ENCODE measurements at regions not wholly inside any gene's neighbourhood (a gene's known extent, or its start where the extent isn't known, plus 50 kb on each side); places are given as distances from the start of the nearest gene placed in this dataset.
A peak's percentile ranks its signal among the peaks of the same experiment; 100 is the strongest.

DNA sequence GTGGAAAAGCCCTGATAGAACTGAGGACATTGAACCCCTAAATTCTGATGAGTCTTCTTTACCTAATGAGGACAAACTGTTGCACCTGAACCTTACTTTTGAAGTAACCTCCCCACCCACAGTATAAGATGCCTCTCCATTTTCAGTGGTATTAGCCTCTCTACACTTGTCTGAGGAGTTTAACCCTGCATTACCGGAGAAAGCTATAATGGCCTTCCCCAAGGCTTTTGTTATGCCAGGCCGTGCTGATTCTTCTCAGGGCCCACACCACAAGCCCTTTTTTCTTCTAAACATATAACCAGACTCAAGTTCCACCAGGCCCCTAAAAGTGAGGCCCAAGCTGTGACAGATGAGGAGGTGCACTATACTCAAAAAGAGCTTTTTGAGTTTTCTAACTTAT is 345.8 kb upstream of the GRID2 start:
- no peak overlapping the region for H3K9ac ChIP-seq (ENCODE audit: insufficient read depth, low read length)
- H3K36me3 ChIP-seq (ENCODE audit: control insufficient read depth, insufficient read depth, low read length): no peaks in the 10 kb centered on the region
- H3K4me2 ChIP-seq (ENCODE audit: extremely low read depth, insufficient read depth, low read length): no peak overlapping the region
- no peak overlapping the region for H2AFZ ChIP-seq (ENCODE audit: low read length)
- H3K79me2 ChIP-seq (ENCODE audit: control insufficient read depth, insufficient read depth, low read length): no peaks in the 10 kb centered on the region
- H3K27ac ChIP-seq (ENCODE audit: insufficient read depth, low read length): no peak overlapping the region
- no peaks in the 10 kb centered on the region for H4K20me1 ChIP-seq (ENCODE audit: control insufficient read depth, extremely low read depth, insufficient read depth, low read length)
- peaks cover 2% of the 10 kb centered on the region for H3K4me1 ChIP-seq (ENCODE audit: control insufficient read depth, extremely low read depth, insufficient read depth, low read length)
- no peaks in the 10 kb centered on the region for H3K27me3 ChIP-seq (ENCODE audit: control insufficient read depth, insufficient read depth, low read length)
- H3K4me3 ChIP-seq (replicated peaks in 1 of 4; ENCODE audit: control extremely low read depth in 1 of 4, insufficient read depth in 1 of 4, low read depth in 3 of 4, low read length in 4 of 4): no peak overlapping the region
- TF ChIP-seq, protein P1, sequence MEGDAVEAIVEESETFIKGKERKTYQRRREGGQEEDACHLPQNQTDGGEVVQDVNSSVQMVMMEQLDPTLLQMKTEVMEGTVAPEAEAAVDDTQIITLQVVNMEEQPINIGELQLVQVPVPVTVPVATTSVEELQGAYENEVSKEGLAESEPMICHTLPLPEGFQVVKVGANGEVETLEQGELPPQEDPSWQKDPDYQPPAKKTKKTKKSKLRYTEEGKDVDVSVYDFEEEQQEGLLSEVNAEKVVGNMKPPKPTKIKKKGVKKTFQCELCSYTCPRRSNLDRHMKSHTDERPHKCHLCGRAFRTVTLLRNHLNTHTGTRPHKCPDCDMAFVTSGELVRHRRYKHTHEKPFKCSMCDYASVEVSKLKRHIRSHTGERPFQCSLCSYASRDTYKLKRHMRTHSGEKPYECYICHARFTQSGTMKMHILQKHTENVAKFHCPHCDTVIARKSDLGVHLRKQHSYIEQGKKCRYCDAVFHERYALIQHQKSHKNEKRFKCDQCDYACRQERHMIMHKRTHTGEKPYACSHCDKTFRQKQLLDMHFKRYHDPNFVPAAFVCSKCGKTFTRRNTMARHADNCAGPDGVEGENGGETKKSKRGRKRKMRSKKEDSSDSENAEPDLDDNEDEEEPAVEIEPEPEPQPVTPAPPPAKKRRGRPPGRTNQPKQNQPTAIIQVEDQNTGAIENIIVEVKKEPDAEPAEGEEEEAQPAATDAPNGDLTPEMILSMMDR (conservative IDR thresholded peaks at IDR 0.05 in 1 of 2, IDR thresholded peaks at IDR 0.05 in 1 of 2; ENCODE audit: low read depth in 1 of 2, low read length in 2 of 2): no peak
- no peak for TF ChIP-seq EZH2 (IDR thresholded peaks at IDR 0.05; ENCODE audit: low read length, missing control alignments)
- H3K9me3 ChIP-seq (ENCODE audit: control insufficient read depth, insufficient read depth, low read depth, low read length): no peaks in the 10 kb centered on the region
- DNase-seq (ENCODE audit: low read depth in 2 of 2): no peak

DNA sequence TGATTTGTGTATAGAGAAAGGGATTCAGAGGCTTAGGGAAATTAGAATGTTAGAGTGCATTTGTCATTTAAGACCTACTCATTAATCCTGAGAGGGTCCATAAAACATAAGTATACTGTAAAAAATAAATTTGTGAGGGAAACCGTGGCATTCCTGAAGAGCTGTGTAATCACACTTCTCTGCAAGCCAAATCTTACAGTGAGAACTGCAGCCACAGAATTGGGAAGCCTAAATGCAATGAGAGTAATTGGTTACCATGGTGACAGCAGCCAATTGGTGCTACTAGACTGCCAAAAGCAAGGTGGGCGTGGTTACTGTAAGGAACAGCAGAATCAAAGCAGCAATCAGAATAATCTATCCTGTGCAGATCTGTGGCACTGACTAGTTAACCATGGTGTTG is 345.2 kb upstream of the GRID2 start:
- Histone ChIP-seq H3K9me3 (ENCODE audit: control insufficient read depth, insufficient read depth, low read depth, low read length) (no peaks in the 10 kb centered on the region), H3K27ac (ENCODE audit: insufficient read depth, low read length) (no peak overlapping the region), H3K4me1 (ENCODE audit: control insufficient read depth, extremely low read depth, insufficient read depth, low read length) (peaks cover 2% of the 10 kb centered on the region), H3K27me3 (ENCODE audit: control insufficient read depth, insufficient read depth, low read length) (no peaks in the 10 kb centered on the region), H3K9ac (ENCODE audit: insufficient read depth, low read length) (no peak overlapping the region), H4K20me1 (ENCODE audit: control insufficient read depth, extremely low read depth, insufficient read depth, low read length) (no peaks in the 10 kb centered on the region), H3K79me2 (ENCODE audit: control insufficient read depth, insufficient read depth, low read length) (no peaks in the 10 kb centered on the region), H3K4me3 (replicated peaks in 1 of 4; ENCODE audit: control extremely low read depth in 1 of 4, insufficient read depth in 1 of 4, low read depth in 3 of 4, low read length in 4 of 4) (no peak overlapping the region), H3K4me2 (ENCODE audit: extremely low read depth, insufficient read depth, low read length) (no peak overlapping the region), H2AFZ (ENCODE audit: low read length) (no peak overlapping the region), H3K36me3 (ENCODE audit: control insufficient read depth, insufficient read depth, low read length) (no peaks in the 10 kb centered on the region)
- DNase-seq (ENCODE audit: low read depth in 2 of 2): peak; percentile 55 to 76
- TF ChIP-seq EZH2 (IDR thresholded peaks at IDR 0.05; ENCODE audit: low read length, missing control alignments): no peak
- TF ChIP-seq, protein P1 (conservative IDR thresholded peaks at IDR 0.05 in 1 of 2, IDR thresholded peaks at IDR 0.05 in 1 of 2; ENCODE audit: low read depth in 1 of 2, low read length in 2 of 2): no peak

DNA sequence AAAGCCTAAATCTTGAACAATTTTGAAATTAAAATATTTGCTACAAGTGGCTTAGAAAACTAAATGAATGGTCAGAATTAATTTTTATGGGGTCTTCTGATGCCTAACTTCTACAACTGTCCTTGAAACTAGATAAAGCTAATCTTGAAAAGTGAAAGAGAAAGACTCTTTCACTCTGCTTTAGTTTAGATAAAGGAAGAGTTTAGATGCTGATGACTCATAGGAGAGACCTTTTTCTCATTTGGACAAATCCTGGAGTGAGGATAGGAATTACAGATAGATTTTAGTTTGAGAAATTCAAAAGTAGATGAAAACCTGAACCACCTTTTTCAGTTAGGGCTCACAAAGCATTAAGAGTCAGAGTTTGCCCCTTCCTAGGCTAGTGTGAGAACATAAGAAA is 342.3 kb upstream of the GRID2 start:
- no peak overlapping the region for H2AFZ ChIP-seq (ENCODE audit: low read length)
- no peaks in the 10 kb centered on the region for H3K79me2 ChIP-seq (ENCODE audit: control insufficient read depth, insufficient read depth, low read length)
- no peaks in the 10 kb centered on the region for H3K27me3 ChIP-seq (ENCODE audit: control insufficient read depth, insufficient read depth, low read length)
- no peaks in the 10 kb centered on the region for H4K20me1 ChIP-seq (ENCODE audit: control insufficient read depth, extremely low read depth, insufficient read depth, low read length)
- no peak overlapping the region for H3K4me3 ChIP-seq (replicated peaks in 1 of 4; ENCODE audit: control extremely low read depth in 1 of 4, insufficient read depth in 1 of 4, low read depth in 3 of 4, low read length in 4 of 4)
- H3K4me1 ChIP-seq (ENCODE audit: control insufficient read depth, extremely low read depth, insufficient read depth, low read length): peaks cover 2% of the 10 kb centered on the region
- no peaks in the 10 kb centered on the region for H3K36me3 ChIP-seq (ENCODE audit: control insufficient read depth, insufficient read depth, low read length)
- TF ChIP-seq EZH2 (IDR thresholded peaks at IDR 0.05; ENCODE audit: low read length, missing control alignments): no peak
- TF ChIP-seq, protein P1 (conservative IDR thresholded peaks at IDR 0.05 in 1 of 2, IDR thresholded peaks at IDR 0.05 in 1 of 2; ENCODE audit: low read depth in 1 of 2, low read length in 2 of 2): no peak
- no peak overlapping the region for H3K4me2 ChIP-seq (ENCODE audit: extremely low read depth, insufficient read depth, low read length)
- no peak overlapping the region for H3K9ac ChIP-seq (ENCODE audit: insufficient read depth, low read length)
- peak; percentile 30 to 32 for DNase-seq (ENCODE audit: low read depth in 2 of 2)
- H3K9me3 ChIP-seq (ENCODE audit: control insufficient read depth, insufficient read depth, low read depth, low read length): no peaks in the 10 kb centered on the region
- H3K27ac ChIP-seq (ENCODE audit: insufficient read depth, low read length): no peak overlapping the region
